OCI-LY1 (cell line): ENCODE measurements at regions not wholly inside any gene's neighbourhood (a gene's known extent, or its start where the extent isn't known, plus 50 kb on each side); places are given as distances from the start of the nearest gene placed in this dataset.

Experiments
- EZH2 ChIP-seq: fragments of 200-600 bp; sonication (generic), shearing (Covaris generic); IDR thresholded peaks from 2 replicates; pipeline ENCODE4 v1.8.0; 2017; ENCODE audit warnings: borderline replicate concordance, mixed run types, mild to moderate bottlenecking, antibody characterized with exemption, low read length, moderate library complexity, mixed read lengths
- TF ChIP-seq, protein P1 (sequence below): fragments of 200-600 bp; sonication (generic), shearing (Covaris generic); IDR thresholded peaks from 2 replicates; pipeline ENCODE4 v1.5.1; 2017; ENCODE audit warnings: mild to moderate bottlenecking, antibody characterized with exemption, low read length, moderate library complexity, mixed read lengths

DNA sequence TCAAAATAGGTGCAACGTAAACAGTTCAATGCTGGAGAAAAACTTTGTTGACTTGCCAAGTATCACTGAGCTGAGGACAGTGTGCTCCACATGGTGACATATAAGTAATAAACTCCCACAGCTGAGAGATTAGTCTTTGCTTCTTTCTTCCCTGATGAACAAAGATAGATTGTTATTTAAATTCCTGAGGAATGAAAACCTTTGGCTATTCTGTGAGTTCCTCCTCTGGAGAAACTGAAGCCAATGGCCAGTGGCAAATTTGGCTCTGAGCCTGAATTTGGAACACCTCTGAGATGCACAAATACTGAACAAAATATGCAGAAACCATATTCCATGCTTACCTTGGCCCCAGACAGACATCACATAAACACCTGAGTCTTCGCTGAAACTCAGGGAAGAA, 63.3 kb downstream of the RPL22L1 start:
- TF ChIP-seq, protein P1, sequence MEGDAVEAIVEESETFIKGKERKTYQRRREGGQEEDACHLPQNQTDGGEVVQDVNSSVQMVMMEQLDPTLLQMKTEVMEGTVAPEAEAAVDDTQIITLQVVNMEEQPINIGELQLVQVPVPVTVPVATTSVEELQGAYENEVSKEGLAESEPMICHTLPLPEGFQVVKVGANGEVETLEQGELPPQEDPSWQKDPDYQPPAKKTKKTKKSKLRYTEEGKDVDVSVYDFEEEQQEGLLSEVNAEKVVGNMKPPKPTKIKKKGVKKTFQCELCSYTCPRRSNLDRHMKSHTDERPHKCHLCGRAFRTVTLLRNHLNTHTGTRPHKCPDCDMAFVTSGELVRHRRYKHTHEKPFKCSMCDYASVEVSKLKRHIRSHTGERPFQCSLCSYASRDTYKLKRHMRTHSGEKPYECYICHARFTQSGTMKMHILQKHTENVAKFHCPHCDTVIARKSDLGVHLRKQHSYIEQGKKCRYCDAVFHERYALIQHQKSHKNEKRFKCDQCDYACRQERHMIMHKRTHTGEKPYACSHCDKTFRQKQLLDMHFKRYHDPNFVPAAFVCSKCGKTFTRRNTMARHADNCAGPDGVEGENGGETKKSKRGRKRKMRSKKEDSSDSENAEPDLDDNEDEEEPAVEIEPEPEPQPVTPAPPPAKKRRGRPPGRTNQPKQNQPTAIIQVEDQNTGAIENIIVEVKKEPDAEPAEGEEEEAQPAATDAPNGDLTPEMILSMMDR: no peak
- no peak for TF ChIP-seq EZH2
